ENCODE measurements at regions not wholly inside any gene's neighbourhood (a gene's known extent, or its start where the extent isn't known, plus 50 kb on each side); places are given as distances from the start of the nearest gene placed in this dataset.

- Mint-ChIP-seq H3K27ac (no peak overlapping the region), H3K4me1 (peaks cover 3% of the 10 kb centered on the region), H3K36me3 (no peaks in the 10 kb centered on the region), H3K9me3 (peaks cover 8% of the 10 kb centered on the region), H3K4me3 (no peak overlapping the region), H3K27me3 (ENCODE audit: low read depth) (no peaks in the 10 kb centered on the region)
- DNase-seq (ENCODE audit: low spot score) (no peak), ATAC-seq (no peak)
- ChIA-PET POLR2A (no interaction called here), CTCF (interaction anchor here (1.5 to 2.7 kb wide), 3 partner anchors 9 to 23 kb away, joined by 4 to 16 read pairs (median 12); no protein-coding TSS in a partner anchor)
- no peak for TF ChIP-seq SMAD4 (CRISPR knock-in tag; IDR thresholded peaks at IDR 0.05)
- no peak for TF ChIP-seq IRF2 (CRISPR knock-in tag; IDR thresholded peaks at IDR 0.05; ENCODE audit: borderline replicate concordance, low read depth)
- TF ChIP-seq ZNF281 (CRISPR knock-in tag; IDR thresholded peaks at IDR 0.05) = no peak
- no peak for TF ChIP-seq IRF1 (CRISPR knock-in tag; IDR thresholded peaks at IDR 0.05)
- TF ChIP-seq RELA (CRISPR knock-in tag; IDR thresholded peaks at IDR 0.05; ENCODE audit: borderline replicate concordance) = no peak
- TF ChIP-seq ZNF232 (CRISPR knock-in tag; IDR thresholded peaks at IDR 0.05) = no peak
- TF ChIP-seq ZNF423 (CRISPR knock-in tag; IDR thresholded peaks at IDR 0.05) = no peak
- TF ChIP-seq ELF4 (CRISPR knock-in tag; IDR thresholded peaks at IDR 0.05; ENCODE audit: low read depth) = no peak
- no peak for TF ChIP-seq ESRRA (CRISPR knock-in tag; IDR thresholded peaks at IDR 0.05; ENCODE audit: borderline replicate concordance)
- TF ChIP-seq ZNF121 (CRISPR knock-in tag; IDR thresholded peaks at IDR 0.05) = no peak
- TF ChIP-seq SOX15 (CRISPR knock-in tag; IDR thresholded peaks at IDR 0.05) = no peak
- no peak for TF ChIP-seq ZNF532 (CRISPR knock-in tag; IDR thresholded peaks at IDR 0.05; ENCODE audit: borderline replicate concordance)
- TF ChIP-seq TEAD4 (CRISPR knock-in tag; IDR thresholded peaks at IDR 0.05) = no peak
- TF ChIP-seq ZNF263 (CRISPR knock-in tag; IDR thresholded peaks at IDR 0.05; ENCODE audit: low read depth) = no peak
- TF ChIP-seq EMX1 (CRISPR knock-in tag; IDR thresholded peaks at IDR 0.05) = no peak
- no peak for TF ChIP-seq ZNF416 (CRISPR knock-in tag; IDR thresholded peaks at IDR 0.05)
- TF ChIP-seq NFYB (CRISPR knock-in tag; conservative IDR thresholded peaks at IDR 0.05; ENCODE audit: low read depth) = no peak
- no peak for TF ChIP-seq ZNF317 (CRISPR knock-in tag; IDR thresholded peaks at IDR 0.05; ENCODE audit: borderline replicate concordance, low read depth)
- no peak for TF ChIP-seq ZNF671 (CRISPR knock-in tag; IDR thresholded peaks at IDR 0.05)
These were observed 66.8 kb upstream of the C2CD4B start for GRCh38 chr15:62231856-62232255.
